ENCODE measurements at regions not wholly inside any gene's neighbourhood (a gene's known extent, or its start where the extent isn't known, plus 50 kb on each side); places are given as distances from the start of the nearest gene placed in this dataset.

DNA sequence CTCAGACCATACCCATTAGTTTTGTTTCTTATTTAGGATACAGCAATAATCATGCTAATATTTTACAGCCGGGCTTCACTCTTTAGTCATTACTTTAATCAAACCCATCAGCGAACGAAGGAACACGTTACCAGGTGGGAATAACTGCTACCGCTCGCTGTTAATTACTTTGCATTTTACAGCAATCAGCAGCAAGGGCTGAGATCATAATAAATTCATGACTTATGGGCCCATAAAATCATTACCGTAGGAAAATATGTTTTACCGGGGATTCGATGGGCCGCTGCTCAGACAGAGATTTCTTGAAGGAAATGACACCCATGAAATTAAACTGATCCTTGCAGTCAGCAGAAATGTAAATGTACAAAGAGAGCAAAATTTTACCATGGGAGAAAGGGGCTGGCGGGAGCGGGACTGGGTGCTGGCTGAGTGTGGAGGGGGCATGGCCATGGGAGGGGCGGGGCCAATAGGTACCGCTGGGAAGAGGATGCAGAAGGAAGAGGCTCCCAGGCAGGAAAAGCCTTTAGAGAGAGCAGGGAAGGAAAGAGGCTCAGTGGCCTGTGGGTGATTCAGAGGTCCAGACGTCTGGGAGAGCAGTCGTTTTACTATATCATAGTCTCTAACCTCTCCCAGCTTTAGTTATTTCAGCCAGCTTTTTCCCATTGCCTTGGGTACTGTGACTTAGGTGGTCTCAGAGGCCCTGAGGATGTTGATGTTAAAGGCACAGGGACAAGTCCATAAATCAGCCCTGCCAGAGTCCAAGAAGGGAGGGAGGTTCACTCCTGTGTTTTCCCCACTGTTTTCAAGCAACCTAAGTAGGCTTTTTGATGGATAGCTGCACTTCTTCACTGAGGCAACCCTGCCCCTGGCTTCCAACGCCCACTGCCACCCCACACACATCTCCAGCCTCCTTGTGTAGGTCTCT is 258.9 kb downstream of the SEC16B start:
- H3K27me3 ChIP-seq (ENCODE audit: control insufficient read depth in 1 of 2, insufficient read depth in 2 of 2, low read length in 2 of 2), result no peaks in the 10 kb centered on the region
- no peaks in the 10 kb centered on the region for H3K36me3 ChIP-seq (ENCODE audit: control insufficient read depth in 2 of 2, insufficient read depth in 2 of 2, low read length in 1 of 2)
- WGBS, 2 donors, result 77 to 84% methylated on average over 17 of the region's 17 CpGs
- H3K4me3 ChIP-seq (ENCODE audit: low read depth in 1 of 2, low read length in 2 of 2), result no peak overlapping the region
- H3K9me3 ChIP-seq (ENCODE audit: control insufficient read depth in 2 of 2, insufficient read depth in 1 of 2, low read depth in 1 of 2, low read length in 1 of 2), result no peaks in the 10 kb centered on the region
- H3K27ac ChIP-seq (ENCODE audit: low read depth in 2 of 2, low read length in 1 of 2), result no peak overlapping the region
- H3K4me1 ChIP-seq (ENCODE audit: control insufficient read depth in 2 of 2, insufficient read depth in 2 of 2, low read length in 1 of 2), result peaks cover 0 to 2% of the 10 kb centered on the region in 2 donors

DNA sequence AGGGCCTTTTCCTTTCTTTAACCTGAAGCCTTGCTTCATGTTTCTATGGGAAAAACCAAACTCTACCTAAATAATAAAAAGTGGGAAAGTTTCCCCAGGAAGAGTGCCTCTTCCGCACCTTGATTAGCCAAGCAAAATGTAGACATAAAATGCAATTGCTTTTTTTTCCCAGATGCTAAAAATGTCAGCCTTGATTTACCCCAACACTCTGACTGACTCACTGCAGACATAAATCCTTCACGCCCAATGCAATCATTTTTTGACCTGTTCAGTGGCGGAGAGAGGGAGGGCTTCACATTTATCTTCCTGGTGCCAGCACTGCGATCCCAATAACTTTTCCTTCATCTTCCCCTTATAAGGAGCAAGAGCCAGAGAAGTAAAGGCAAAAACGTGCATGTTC is 261.5 kb downstream of the SEC16B start:
- Histone ChIP-seq H3K27me3 (ENCODE audit: control insufficient read depth in 1 of 2, insufficient read depth in 2 of 2, low read length in 2 of 2) (no peaks in the 10 kb centered on the region), H3K9me3 (ENCODE audit: control insufficient read depth in 2 of 2, insufficient read depth in 1 of 2, low read depth in 1 of 2, low read length in 1 of 2) (no peaks in the 10 kb centered on the region), H3K4me3 (ENCODE audit: low read depth in 1 of 2, low read length in 2 of 2) (no peak overlapping the region), H3K4me1 (ENCODE audit: control insufficient read depth in 2 of 2, insufficient read depth in 2 of 2, low read length in 1 of 2) (peaks cover 0 to 2% of the 10 kb centered on the region in 2 donors), H3K27ac (ENCODE audit: low read depth in 2 of 2, low read length in 1 of 2) (no peak overlapping the region), H3K36me3 (ENCODE audit: control insufficient read depth in 2 of 2, insufficient read depth in 2 of 2, low read length in 1 of 2) (no peaks in the 10 kb centered on the region)
- WGBS, 2 donors, result 79 to 85% methylated on average over 5 of the region's 5 CpGs

DNA sequence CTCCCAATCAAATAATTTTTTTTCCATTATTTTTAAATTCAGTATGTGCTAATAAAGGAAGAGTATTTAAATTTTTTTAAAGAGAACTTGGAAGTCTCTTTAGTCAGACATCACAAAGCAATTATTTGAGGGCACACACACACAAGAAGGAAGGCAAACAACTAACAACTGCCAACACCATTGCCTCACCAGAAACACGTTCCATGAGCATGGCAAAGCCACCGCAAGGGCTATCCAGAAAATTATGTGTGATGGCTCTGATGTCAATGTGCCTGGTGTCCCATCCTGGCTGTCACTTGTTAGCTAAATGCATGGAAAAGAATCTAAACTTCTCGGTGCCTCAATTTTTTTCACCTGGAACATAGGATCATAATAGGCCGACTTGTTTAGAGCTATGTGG is 262.9 kb downstream of the SEC16B start:
- no peak overlapping the region for H3K27ac ChIP-seq (ENCODE audit: low read depth in 2 of 2, low read length in 1 of 2)
- H3K9me3 ChIP-seq (ENCODE audit: control insufficient read depth in 2 of 2, insufficient read depth in 1 of 2, low read depth in 1 of 2, low read length in 1 of 2), result no peaks in the 10 kb centered on the region
- no peaks in the 10 kb centered on the region for H3K4me1 ChIP-seq (ENCODE audit: control insufficient read depth in 2 of 2, insufficient read depth in 2 of 2, low read length in 1 of 2)
- 86 to 90% methylated on average over 4 of the region's 4 CpGs for WGBS, 2 donors
- no peak overlapping the region for H3K4me3 ChIP-seq (ENCODE audit: low read depth in 1 of 2, low read length in 2 of 2)
- no peaks in the 10 kb centered on the region for H3K27me3 ChIP-seq (ENCODE audit: control insufficient read depth in 1 of 2, insufficient read depth in 2 of 2, low read length in 2 of 2)
- H3K36me3 ChIP-seq (ENCODE audit: control insufficient read depth in 2 of 2, insufficient read depth in 2 of 2, low read length in 1 of 2), result no peaks in the 10 kb centered on the region

GRCh38 chr1:177705839-177706238 is 264.0 kb downstream of the SEC16B start:
- Histone ChIP-seq H3K27me3 (ENCODE audit: control insufficient read depth in 1 of 2, insufficient read depth in 2 of 2, low read length in 2 of 2) (no peaks in the 10 kb centered on the region), H3K36me3 (ENCODE audit: control insufficient read depth in 2 of 2, insufficient read depth in 2 of 2, low read length in 1 of 2) (no peaks in the 10 kb centered on the region), H3K4me3 (ENCODE audit: low read depth in 1 of 2, low read length in 2 of 2) (no peak overlapping the region), H3K9me3 (ENCODE audit: control insufficient read depth in 2 of 2, insufficient read depth in 1 of 2, low read depth in 1 of 2, low read length in 1 of 2) (no peaks in the 10 kb centered on the region), H3K27ac (ENCODE audit: low read depth in 2 of 2, low read length in 1 of 2) (no peak overlapping the region), H3K4me1 (ENCODE audit: control insufficient read depth in 2 of 2, insufficient read depth in 2 of 2, low read length in 1 of 2) (no peaks in the 10 kb centered on the region)
- WGBS, 2 donors, result 46 to 49% methylated on average over 5 of the region's 5 CpGs

GRCh38 chr1:177703888-177704446 is 265.9 kb downstream of the SEC16B start:
- 66 to 76% methylated on average over 3 of the region's 3 CpGs for WGBS, 2 donors
- Histone ChIP-seq H3K36me3 (ENCODE audit: control insufficient read depth in 2 of 2, insufficient read depth in 2 of 2, low read length in 1 of 2) (no peaks in the 10 kb centered on the region), H3K4me3 (ENCODE audit: low read depth in 1 of 2, low read length in 2 of 2) (no peak overlapping the region), H3K27me3 (ENCODE audit: control insufficient read depth in 1 of 2, insufficient read depth in 2 of 2, low read length in 2 of 2) (no peaks in the 10 kb centered on the region), H3K27ac (ENCODE audit: low read depth in 2 of 2, low read length in 1 of 2) (no peak overlapping the region), H3K9me3 (ENCODE audit: control insufficient read depth in 2 of 2, insufficient read depth in 1 of 2, low read depth in 1 of 2, low read length in 1 of 2) (no peaks in the 10 kb centered on the region), H3K4me1 (ENCODE audit: control insufficient read depth in 2 of 2, insufficient read depth in 2 of 2, low read length in 1 of 2) (no peaks in the 10 kb centered on the region)

- H3K27me3 ChIP-seq (ENCODE audit: control insufficient read depth in 1 of 2, insufficient read depth in 2 of 2, low read length in 2 of 2), result no peaks in the 10 kb centered on the region
- H3K9me3 ChIP-seq (ENCODE audit: control insufficient read depth in 2 of 2, insufficient read depth in 1 of 2, low read depth in 1 of 2, low read length in 1 of 2), result no peaks in the 10 kb centered on the region
- WGBS, 2 donors, result 77 to 82% methylated on average over 3 of the region's 3 CpGs
- H3K4me3 ChIP-seq (ENCODE audit: low read depth in 1 of 2, low read length in 2 of 2), result no peak overlapping the region
- no peak overlapping the region for H3K27ac ChIP-seq (ENCODE audit: low read depth in 2 of 2, low read length in 1 of 2)
- H3K4me1 ChIP-seq (ENCODE audit: control insufficient read depth in 2 of 2, insufficient read depth in 2 of 2, low read length in 1 of 2), result no peaks in the 10 kb centered on the region
- no peaks in the 10 kb centered on the region for H3K36me3 ChIP-seq (ENCODE audit: control insufficient read depth in 2 of 2, insufficient read depth in 2 of 2, low read length in 1 of 2)
Measured at GRCh38 chr1:177701654-177702353, 268.1 kb downstream of the SEC16B start.

DNA sequence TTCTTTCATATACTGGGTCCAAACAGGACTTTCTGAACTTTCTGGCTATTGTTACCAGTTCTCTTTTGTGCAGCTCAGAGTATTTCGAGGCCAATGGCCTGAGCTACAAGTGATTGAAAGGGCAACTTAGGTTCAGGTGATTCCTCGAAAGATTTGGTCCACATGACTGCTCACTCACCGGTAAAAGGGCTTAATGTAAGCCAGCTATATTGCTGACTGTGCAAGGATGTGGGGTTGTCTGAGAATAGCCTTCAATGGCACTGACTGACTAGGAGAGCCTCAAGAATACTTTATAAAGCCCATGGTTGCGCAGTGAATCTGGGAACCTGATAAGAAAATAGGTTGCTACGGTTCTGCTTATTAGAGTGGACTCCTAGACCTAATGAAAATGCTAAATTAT is 269.0 kb downstream of the SEC16B start:
- Histone ChIP-seq H3K27ac (ENCODE audit: low read depth in 2 of 2, low read length in 1 of 2) (no peak overlapping the region), H3K4me1 (ENCODE audit: control insufficient read depth in 2 of 2, insufficient read depth in 2 of 2, low read length in 1 of 2) (no peaks in the 10 kb centered on the region), H3K9me3 (ENCODE audit: control insufficient read depth in 2 of 2, insufficient read depth in 1 of 2, low read depth in 1 of 2, low read length in 1 of 2) (no peaks in the 10 kb centered on the region), H3K27me3 (ENCODE audit: control insufficient read depth in 1 of 2, insufficient read depth in 2 of 2, low read length in 2 of 2) (no peaks in the 10 kb centered on the region), H3K4me3 (ENCODE audit: low read depth in 1 of 2, low read length in 2 of 2) (no peak overlapping the region), H3K36me3 (ENCODE audit: control insufficient read depth in 2 of 2, insufficient read depth in 2 of 2, low read length in 1 of 2) (no peaks in the 10 kb centered on the region)
- 78 to 79% methylated on average over 5 of the region's 5 CpGs for WGBS, 2 donors

- Histone ChIP-seq H3K4me3 (ENCODE audit: low read depth in 1 of 2, low read length in 2 of 2) (no peak overlapping the region), H3K9me3 (ENCODE audit: control insufficient read depth in 2 of 2, insufficient read depth in 1 of 2, low read depth in 1 of 2, low read length in 1 of 2) (no peaks in the 10 kb centered on the region), H3K27ac (ENCODE audit: low read depth in 2 of 2, low read length in 1 of 2) (no peak overlapping the region), H3K36me3 (ENCODE audit: control insufficient read depth in 2 of 2, insufficient read depth in 2 of 2, low read length in 1 of 2) (no peaks in the 10 kb centered on the region), H3K4me1 (ENCODE audit: control insufficient read depth in 2 of 2, insufficient read depth in 2 of 2, low read length in 1 of 2) (no peaks in the 10 kb centered on the region), H3K27me3 (ENCODE audit: control insufficient read depth in 1 of 2, insufficient read depth in 2 of 2, low read length in 2 of 2) (no peaks in the 10 kb centered on the region)
Measured at GRCh38 chr1:177690996-177691395, 278.9 kb downstream of the SEC16B start.

DNA sequence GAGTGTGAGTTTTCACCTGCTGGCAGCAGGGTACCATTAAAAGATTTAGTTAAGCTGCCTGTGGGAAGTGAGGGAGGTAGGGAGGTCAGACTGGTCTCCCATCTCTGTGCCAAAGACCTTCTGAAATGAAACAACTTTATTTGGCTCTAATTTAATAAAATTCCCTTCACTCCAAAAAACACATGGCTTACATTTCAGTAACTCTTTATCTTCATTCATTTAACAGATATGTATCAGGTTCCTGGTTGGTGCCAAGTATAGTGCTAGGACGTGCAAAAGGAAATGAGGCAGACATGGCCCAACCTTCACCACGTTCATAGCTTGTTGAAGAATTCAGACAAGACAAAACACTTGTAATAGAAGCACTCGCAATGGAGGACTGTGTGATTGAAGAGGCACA is 282.3 kb downstream of the SEC16B start:
- H3K9me3 ChIP-seq (ENCODE audit: control insufficient read depth in 2 of 2, insufficient read depth in 1 of 2, low read depth in 1 of 2, low read length in 1 of 2), result no peaks in the 10 kb centered on the region
- H3K4me3 ChIP-seq (ENCODE audit: low read depth in 1 of 2, low read length in 2 of 2), result no peak overlapping the region
- no peak overlapping the region for H3K27ac ChIP-seq (ENCODE audit: low read depth in 2 of 2, low read length in 1 of 2)
- 58 to 71% methylated on average over 3 of the region's 3 CpGs for WGBS, 2 donors
- H3K36me3 ChIP-seq (ENCODE audit: control insufficient read depth in 2 of 2, insufficient read depth in 2 of 2, low read length in 1 of 2), result no peaks in the 10 kb centered on the region
- H3K27me3 ChIP-seq (ENCODE audit: control insufficient read depth in 1 of 2, insufficient read depth in 2 of 2, low read length in 2 of 2), result no peaks in the 10 kb centered on the region
- H3K4me1 ChIP-seq (ENCODE audit: control insufficient read depth in 2 of 2, insufficient read depth in 2 of 2, low read length in 1 of 2), result no peaks in the 10 kb centered on the region
